CD4-positive, alpha-beta T cell treated with Interleukin-17A for 4 hours (primary cell): ENCODE measurements at regions not wholly inside any gene's neighbourhood (a gene's known extent, or its start where the extent isn't known, plus 50 kb on each side); places are given as distances from the start of the nearest gene placed in this dataset.

Experiments used
- DNase-seq: peaks from one replicate; pipeline ENCODE4 v3.0.0-alpha.2; 2020; ENCODE audit warnings: mixed read lengths

GRCh38 chr13:95455782-95456181, 96.7 kb upstream of the CLDN10 start:
- DNase-seq, result no peak

GRCh38 chr13:95456815-95457214, 95.7 kb upstream of the CLDN10 start:
- DNase-seq, result no peak

GRCh38 chr13:95457294-95457693, 95.2 kb upstream of the CLDN10 start:
- no peak for DNase-seq

- no peak for DNase-seq
Observed at GRCh38 chr13:95462801-95463200, 89.7 kb upstream of the CLDN10 start.

GRCh38 chr13:95463531-95463930, 89.0 kb upstream of the CLDN10 start:
- no peak for DNase-seq

GRCh38 chr13:95470574-95471366, 81.8 kb upstream of the CLDN10 start:
- no peak for DNase-seq

- no peak for DNase-seq
Observed at GRCh38 chr13:95471960-95472359, 80.6 kb upstream of the CLDN10 start.

- no peak for DNase-seq
Observed at GRCh38 chr13:95474992-95475391, 77.5 kb upstream of the CLDN10 start.

GRCh38 chr13:95477187-95477586, 75.3 kb upstream of the CLDN10 start:
- DNase-seq, result no peak

- DNase-seq, result no peak
Observed at GRCh38 chr13:95479731-95480130, 72.8 kb upstream of the CLDN10 start.

- DNase-seq, result no peak
Observed at GRCh38 chr13:95480131-95480545, 72.4 kb upstream of the CLDN10 start.

- DNase-seq, result no peak
Observed at GRCh38 chr13:95480791-95481780, 71.4 kb upstream of the CLDN10 start.

- DNase-seq, result no peak
Observed at GRCh38 chr13:95484052-95484451, 68.5 kb upstream of the CLDN10 start.

GRCh38 chr13:95485045-95485517, 67.4 kb upstream of the CLDN10 start:
- no peak for DNase-seq

- no peak for DNase-seq
Observed at GRCh38 chr13:95485518-95486144, 66.9 kb upstream of the CLDN10 start.

GRCh38 chr13:95492044-95492801, 60.3 kb upstream of the CLDN10 start:
- no peak for DNase-seq

GRCh38 chr13:95494082-95494681, 58.3 kb upstream of the CLDN10 start:
- DNase-seq, result no peak

GRCh38 chr13:95496485-95496884, 56.0 kb upstream of the CLDN10 start:
- no peak for DNase-seq

GRCh38 chr13:95497381-95497807, 55.1 kb upstream of the CLDN10 start:
- no peak for DNase-seq

- no peak for DNase-seq
Observed at GRCh38 chr13:95498886-95499285, 53.6 kb upstream of the CLDN10 start.

GRCh38 chr13:95499811-95500712, 52.5 kb upstream of the CLDN10 start:
- no peak for DNase-seq
